ENCODE measurements at regions not wholly inside any gene's neighbourhood (a gene's known extent, or its start where the extent isn't known, plus 50 kb on each side); places are given as distances from the start of the nearest gene placed in this dataset.

GRCh38 chr1:87512431-87512830 is 183.8 kb downstream of the LMO4 start:
- DNase-seq = no peak

- DNase-seq = peak; percentile 3
Observed at GRCh38 chr1:87513255-87513654, 184.6 kb downstream of the LMO4 start.

GRCh38 chr1:87513966-87514660 is 185.4 kb downstream of the LMO4 start:
- no peak for DNase-seq

- no peak for DNase-seq
Observed at GRCh38 chr1:87515781-87516180, 187.1 kb downstream of the LMO4 start.

- no peak for DNase-seq
Observed at GRCh38 chr1:87518794-87519193, 190.1 kb downstream of the LMO4 start.

- no peak for DNase-seq
Observed at GRCh38 chr1:87521452-87521851, 192.8 kb downstream of the LMO4 start.

GRCh38 chr1:87523466-87523865 is 194.8 kb downstream of the LMO4 start:
- DNase-seq = no peak

GRCh38 chr1:87524021-87524754 is 195.5 kb downstream of the LMO4 start:
- DNase-seq = no peak

GRCh38 chr1:87528754-87529517 is 200.3 kb downstream of the LMO4 start:
- DNase-seq = no peak

- DNase-seq = no peak
Observed at GRCh38 chr1:87530042-87530807, 201.5 kb downstream of the LMO4 start.

GRCh38 chr1:87535551-87535950 is 206.9 kb downstream of the LMO4 start:
- DNase-seq = no peak

- no peak for DNase-seq
Observed at GRCh38 chr1:87539147-87539546, 210.5 kb downstream of the LMO4 start.

- no peak for DNase-seq
Observed at GRCh38 chr1:87542697-87543096, 214.0 kb downstream of the LMO4 start.

GRCh38 chr1:87549738-87550137 is 221.1 kb downstream of the LMO4 start:
- DNase-seq = no peak

- no peak for DNase-seq
Observed at GRCh38 chr1:87553511-87553910, 224.8 kb downstream of the LMO4 start.

GRCh38 chr1:87555366-87555765 is 226.7 kb downstream of the LMO4 start:
- DNase-seq = no peak

- DNase-seq = peak; percentile 14
Observed at GRCh38 chr1:87556326-87556725, 227.6 kb downstream of the LMO4 start.

GRCh38 chr1:87558921-87559320 is 230.2 kb downstream of the LMO4 start:
- DNase-seq = no peak

GRCh38 chr1:87560137-87560536 is 231.5 kb downstream of the LMO4 start:
- DNase-seq = no peak

GRCh38 chr1:87560601-87561360 is 232.1 kb downstream of the LMO4 start:
- DNase-seq = no peak

- no peak for DNase-seq
Observed at GRCh38 chr1:87563211-87563610, 234.5 kb downstream of the LMO4 start.

- DNase-seq = no peak
Observed at GRCh38 chr1:87565861-87566260, 237.2 kb downstream of the LMO4 start.

Measured in HCEC 1CT (cell line).